ENCODE measurements at regions not wholly inside any gene's neighbourhood (a gene's known extent, or its start where the extent isn't known, plus 50 kb on each side); places are given as distances from the start of the nearest gene placed in this dataset.

- TF ChIP-seq ZNF274 (IDR thresholded peaks at IDR 0.05; ENCODE audit: low read depth, low read length) (no peak), YY1 (IDR thresholded peaks at IDR 0.05; ENCODE audit: insufficient read depth, insufficient read length) (no peak)
Measured at GRCh38 chr6:19757036-19757435, 80.1 kb upstream of the ID4 start.

Data from NT2/D1 (cell line).